GM12878 (cell line): ENCODE measurements at regions not wholly inside any gene's neighbourhood (a gene's known extent, or its start where the extent isn't known, plus 50 kb on each side); places are given as distances from the start of the nearest gene placed in this dataset.

ENCODE experiments used
- ATAC-seq: fragments of 200-7000 bp; cut with Tn5 transposase; 3 replicates; pipeline ENCODE4 v1.9.1; 2020; ENCODE audit warnings: mild to moderate bottlenecking, moderate library complexity
- BruUV-seq: library from RNA; stranded (reverse); fragments of 400-500 nt; replicated peaks from 2 replicates; lab custom pipeline; 2021; lab: Mats Ljungman, UMichigan
- CTCF ChIA-PET: fragments of 300-600 bp; sonication (Branson Sonifier 250); formaldehyde crosslinking; extraction: SDS; loops from one replicate; lab custom pipeline; 2021; ENCODE audit warnings: inconsistent platforms; lab: Yijun Ruan, JAX
- POLR2A ChIA-PET: fragments of 350-600 bp; formaldehyde crosslinking; extraction: SDS; loops from one replicate; lab custom pipeline; 2021; ENCODE audit warnings: inconsistent platforms; lab: Charles Lee
- RAD21 ChIA-PET: fragments of 300-600 bp; sonication (Branson Sonifier 250); formaldehyde crosslinking; loops from one replicate; lab custom pipeline; 2023; ENCODE audit warnings: antibody characterized with exemption; ENCODE audit not compliant: unreplicated experiment; lab: Charles Lee
- SMC1A ChIA-PET: fragments of 300-600 bp; sonication (Branson Sonifier 250); formaldehyde crosslinking; loops from one replicate; lab custom pipeline; 2023; ENCODE audit not compliant: unreplicated experiment, uncharacterized antibody; lab: Charles Lee
- DNase-seq: peaks from one replicate; pipeline ENCODE4 v3.0.0-alpha.2; 2011; ENCODE audit warnings: low read depth, low spot score
- FAIRE-seq: peaks from 3 replicates; lab custom pipeline; 2011; peaks lifted over from hg19 to GRCh38; lab: Jason Lieb, UNC
- H2AFZ ChIP-seq: 2 replicates; pipeline ENCODE4 v1.6.0; 2011; ENCODE audit warnings: low read depth, low read length, control low read depth; ENCODE audit not compliant: control insufficient read depth
- H3K27ac ChIP-seq: 2 replicates; pipeline ENCODE4 v1.5.1; 2011; ENCODE audit warnings: control low read depth; ENCODE audit not compliant: control insufficient read depth, insufficient read depth
- H3K27me3 ChIP-seq, 2 experiments: replicated peaks in 1 of 2; 2 replicates each; pipeline versions ENCODE4 v1.6.0 to v1.6.1; 2011; ENCODE audit warnings: low read length in 1 of 2; ENCODE audit not compliant: control insufficient read depth in 2 of 2, insufficient read depth in 2 of 2
- H3K36me3 ChIP-seq, 2 experiments: 2 replicates each; pipeline ENCODE4 v1.5.1; 2011; ENCODE audit warnings: low read length in 1 of 2; ENCODE audit not compliant: control insufficient read depth in 2 of 2, insufficient read depth in 2 of 2
- H3K4me1 ChIP-seq: 2 replicates; pipeline ENCODE4 v1.6.1; 2011; ENCODE audit warnings: mild to moderate bottlenecking, low read length, moderate library complexity, mixed read lengths; ENCODE audit not compliant: control insufficient read depth, insufficient read depth
- H3K4me2 ChIP-seq: 2 replicates; pipeline ENCODE4 v1.6.0; 2011; ENCODE audit warnings: control low read depth; ENCODE audit not compliant: control insufficient read depth, insufficient read depth
- H3K4me3 ChIP-seq: fragments of 200-600 bp; sonication (generic); 2 replicates; pipeline ENCODE4 v1.5.1; 2016
- H3K79me2 ChIP-seq: 2 replicates; pipeline ENCODE4 v1.6.0; 2011; ENCODE audit warnings: low read length; ENCODE audit not compliant: control insufficient read depth, insufficient read depth
- H3K9ac ChIP-seq: 2 replicates; pipeline ENCODE4 v1.8.0; 2011; ENCODE audit warnings: low read length, control low read depth, mixed read lengths; ENCODE audit not compliant: control insufficient read depth, insufficient read depth
- H3K9me3 ChIP-seq: replicated peaks from 3 replicates; pipeline ENCODE4 v1.5.1; 2011; ENCODE audit warnings: mild to moderate bottlenecking, low read length; ENCODE audit not compliant: control insufficient read depth, insufficient read depth
- H4K20me1 ChIP-seq: 2 replicates; pipeline ENCODE4 v1.6.0; 2011; ENCODE audit not compliant: control insufficient read depth, insufficient read depth
- NFIC ChIP-seq: IDR thresholded peaks from 2 replicates; pipeline ENCODE4 v1.6.1; 2012; ENCODE audit warnings: low read depth, mild to moderate bottlenecking, inconsistent platforms, low read length, moderate library complexity
- PAX5 ChIP-seq: IDR thresholded peaks from 2 replicates; pipeline ENCODE4 v1.6.1; 2011; ENCODE audit warnings: low read depth, low read length, borderline replicate concordance
- TARDBP ChIP-seq: IDR thresholded peaks from 2 replicates; pipeline ENCODE4 v1.6.1; 2016; ENCODE audit warnings: borderline replicate concordance
- TCF3 ChIP-seq: IDR thresholded peaks from 2 replicates; pipeline ENCODE4 v1.6.1; 2012; ENCODE audit warnings: low read depth, mild to moderate bottlenecking, low read length, borderline replicate concordance; ENCODE audit not compliant: insufficient read depth
- WRNIP1 ChIP-seq: IDR thresholded peaks from 2 replicates; pipeline ENCODE4 v1.6.1; 2011; ENCODE audit warnings: low read depth, low read length, improper control_type of control experiment, borderline replicate concordance
- WGBS: methylation state at CpG from one replicate; pipeline ENCODE4 v1.1.6; 2016; ENCODE audit warnings: low lambda C conversion rate; ENCODE audit not compliant: insufficient replicate concordance, insufficient coverage; ENCODE audit errors: missing lambda C conversion rate; 5-methylcytosine and 5-hydroxymethylcytosine counted together
- in situ Hi-C: fragments of 300-500 bp; cut with MboI; formaldehyde crosslinking; loops from 9 replicates; pipeline ENCODE4 v1.14.3; 2018; ENCODE audit warnings: mixed read lengths
- intact Hi-C: fragments of 100-400 bp; cut with micrococcal nuclease; formaldehyde crosslinking; loops from one replicate; pipeline ENCODE4 v1.14.2; 2022; ENCODE audit not compliant: unreplicated experiment
- TF ChIP-seq, protein P1 (sequence below): fragments of 450-650 bp; formaldehyde crosslinking; IDR thresholded peaks from 2 replicates; pipeline ENCODE4 v1.4.0; 2022; ENCODE audit warnings: mild to moderate bottlenecking, moderate library complexity
- TF ChIP-seq, protein P2 (sequence below): fragments of 450-650 bp; IDR thresholded peaks from 2 replicates; pipeline ENCODE4 v1.6.1; 2017; ENCODE audit warnings: low read depth, mild to moderate bottlenecking, moderate library complexity

DNA sequence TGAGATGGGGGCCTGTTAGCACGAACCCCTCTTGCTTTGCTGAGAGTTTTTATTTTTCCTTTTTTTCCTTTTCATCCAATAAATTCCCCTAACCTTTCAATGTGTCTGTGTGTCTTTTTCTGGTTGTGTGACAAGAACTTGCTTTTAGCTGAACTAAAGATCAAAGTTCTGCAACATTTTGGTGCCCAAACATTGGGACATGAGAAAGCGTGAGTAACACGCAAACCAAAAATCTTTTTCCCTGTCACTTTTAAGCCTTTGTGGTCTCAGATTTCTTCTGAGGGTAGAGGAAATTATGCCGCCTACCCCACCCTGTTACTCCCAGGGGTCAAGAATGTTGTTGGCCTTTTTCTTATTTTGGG, 141.8 kb upstream of the CPXCR1 start:
- DNase-seq, result no peak
- ATAC-seq, result no peak
- intact Hi-C loops, result no loop called here
- BruUV-seq, result no TSS peak
- ChIA-PET RAD21 (no interaction called here), CTCF (no interaction called here), SMC1A (no interaction called here), POLR2A (no interaction called here)
- Histone ChIP-seq H2AFZ (no peak overlapping the region), H3K27ac (no peak overlapping the region), H4K20me1 (no peaks in the 10 kb centered on the region), H3K9ac (no peak overlapping the region), H3K4me1 (no peaks in the 10 kb centered on the region), H3K9me3 (no peaks in the 10 kb centered on the region), H3K79me2 (no peaks in the 10 kb centered on the region), H3K36me3 (no peaks in the 10 kb centered on the region), H3K4me3 (no peak overlapping the region), H3K4me2 (no peak overlapping the region), H3K27me3 (no peaks in the 10 kb centered on the region)
- no peak for FAIRE-seq
- 18% methylated on average over 4 of the region's 4 CpGs for WGBS
- TF ChIP-seq WRNIP1 (no peak), TARDBP (no peak), NFIC (no peak), PAX5 (no peak), TCF3 (no peak)
- TF ChIP-seq, protein P1, sequence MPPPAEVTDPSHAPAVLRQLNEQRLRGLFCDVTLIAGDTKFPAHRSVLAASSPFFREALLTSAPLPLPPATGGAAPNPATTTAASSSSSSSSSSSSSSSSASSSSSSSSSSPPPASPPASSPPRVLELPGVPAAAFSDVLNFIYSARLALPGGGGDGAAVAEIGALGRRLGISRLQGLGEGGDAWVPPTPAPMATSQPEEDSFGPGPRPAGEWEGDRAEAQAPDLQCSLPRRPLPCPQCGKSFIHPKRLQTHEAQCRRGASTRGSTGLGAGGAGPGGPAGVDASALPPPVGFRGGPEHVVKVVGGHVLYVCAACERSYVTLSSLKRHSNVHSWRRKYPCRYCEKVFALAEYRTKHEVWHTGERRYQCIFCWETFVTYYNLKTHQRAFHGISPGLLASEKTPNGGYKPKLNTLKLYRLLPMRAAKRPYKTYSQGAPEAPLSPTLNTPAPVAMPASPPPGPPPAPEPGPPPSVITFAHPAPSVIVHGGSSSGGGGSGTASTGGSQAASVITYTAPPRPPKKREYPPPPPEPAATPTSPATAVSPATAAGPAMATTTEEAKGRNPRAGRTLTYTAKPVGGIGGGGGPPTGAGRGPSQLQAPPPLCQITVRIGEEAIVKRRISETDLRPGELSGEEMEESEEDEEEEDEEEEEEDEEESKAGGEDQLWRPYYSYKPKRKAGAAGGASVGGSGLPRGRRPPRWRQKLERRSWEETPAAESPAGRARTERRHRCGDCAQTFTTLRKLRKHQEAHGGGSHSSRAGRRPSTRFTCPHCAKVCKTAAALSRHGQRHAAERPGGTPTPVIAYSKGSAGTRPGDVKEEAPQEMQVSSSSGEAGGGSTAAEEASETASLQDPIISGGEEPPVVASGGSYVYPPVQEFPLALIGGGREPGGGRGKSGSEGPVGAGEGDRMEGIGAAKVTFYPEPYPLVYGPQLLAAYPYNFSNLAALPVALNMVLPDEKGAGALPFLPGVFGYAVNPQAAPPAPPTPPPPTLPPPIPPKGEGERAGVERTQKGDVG, result no peak
- TF ChIP-seq, protein P2, sequence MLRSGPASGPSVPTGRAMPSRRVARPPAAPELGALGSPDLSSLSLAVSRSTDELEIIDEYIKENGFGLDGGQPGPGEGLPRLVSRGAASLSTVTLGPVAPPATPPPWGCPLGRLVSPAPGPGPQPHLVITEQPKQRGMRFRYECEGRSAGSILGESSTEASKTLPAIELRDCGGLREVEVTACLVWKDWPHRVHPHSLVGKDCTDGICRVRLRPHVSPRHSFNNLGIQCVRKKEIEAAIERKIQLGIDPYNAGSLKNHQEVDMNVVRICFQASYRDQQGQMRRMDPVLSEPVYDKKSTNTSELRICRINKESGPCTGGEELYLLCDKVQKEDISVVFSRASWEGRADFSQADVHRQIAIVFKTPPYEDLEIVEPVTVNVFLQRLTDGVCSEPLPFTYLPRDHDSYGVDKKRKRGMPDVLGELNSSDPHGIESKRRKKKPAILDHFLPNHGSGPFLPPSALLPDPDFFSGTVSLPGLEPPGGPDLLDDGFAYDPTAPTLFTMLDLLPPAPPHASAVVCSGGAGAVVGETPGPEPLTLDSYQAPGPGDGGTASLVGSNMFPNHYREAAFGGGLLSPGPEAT, result no peak
- in situ Hi-C loops, result no loop called here
